Dedifferentiated amniotic fluid mesenchymal stem cell (primary cell): ENCODE measurements at regions not wholly inside any gene's neighbourhood (a gene's known extent, or its start where the extent isn't known, plus 50 kb on each side); places are given as distances from the start of the nearest gene placed in this dataset.

Source experiments
- DNase-seq: peaks from one replicate; pipeline ENCODE4 v3.0.0-alpha.2; 2016; ENCODE audit errors: extremely low spot score

- DNase-seq = no peak
Observed at GRCh38 chr6:17047889-17048288, 54.0 kb upstream of the STMND1 start.

- peak; percentile 63 for DNase-seq
Observed at GRCh38 chr6:17045581-17046322, 56.1 kb upstream of the STMND1 start.

DNA sequence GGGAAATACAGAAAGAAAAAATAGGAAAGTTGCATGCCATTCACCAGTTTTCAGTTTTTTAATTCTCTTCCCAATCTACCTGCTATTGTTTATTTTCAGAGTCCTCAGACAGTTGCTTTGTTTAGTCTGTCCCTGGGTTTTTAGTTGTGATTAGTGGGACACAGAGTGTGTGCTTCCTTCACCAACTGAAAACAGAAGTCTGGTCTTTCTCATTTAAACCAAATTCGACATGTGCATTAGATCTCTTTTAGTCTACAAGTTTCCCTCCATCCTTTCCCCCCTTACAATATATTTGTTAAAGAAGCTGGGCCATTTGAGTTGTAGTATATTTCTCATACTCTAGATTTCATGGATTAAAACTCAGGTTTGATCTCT, 58.7 kb upstream of the STMND1 start:
- DNase-seq = no peak

DNA sequence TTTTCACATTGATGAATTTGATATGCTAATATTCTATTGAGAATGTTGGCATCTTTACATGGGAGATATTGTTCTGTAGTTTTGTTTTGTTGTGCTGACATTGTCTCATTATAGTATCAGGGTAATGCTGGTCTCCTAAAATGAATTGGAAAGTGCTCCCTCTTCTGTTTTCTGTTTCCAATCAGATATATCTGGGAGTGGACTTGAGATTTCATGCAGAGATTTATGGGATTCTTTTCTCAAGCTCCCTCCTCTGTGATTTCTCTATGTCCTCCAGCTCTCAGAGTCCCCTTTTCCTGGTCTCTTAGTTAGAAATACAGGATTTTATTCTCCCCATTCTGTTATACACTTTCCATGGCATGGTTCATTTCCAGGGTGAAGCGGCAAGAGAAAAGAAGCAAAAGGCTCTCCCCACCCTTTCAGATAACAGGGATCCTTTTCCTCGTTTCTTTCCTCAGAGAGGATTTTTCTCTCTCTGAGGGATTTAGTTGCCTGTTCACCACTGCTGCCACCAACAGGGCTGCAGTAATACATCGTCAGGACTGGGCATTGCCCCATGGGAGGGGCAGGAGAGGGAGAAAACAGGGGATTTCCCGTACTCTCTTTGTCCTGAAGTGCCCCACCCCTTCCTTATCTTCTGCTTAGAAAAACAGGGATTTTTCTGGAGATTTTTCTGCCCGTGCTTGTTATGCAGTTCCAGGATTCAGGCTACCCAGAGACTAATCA, 59.3 kb upstream of the STMND1 start:
- DNase-seq = peak; percentile 79

DNA sequence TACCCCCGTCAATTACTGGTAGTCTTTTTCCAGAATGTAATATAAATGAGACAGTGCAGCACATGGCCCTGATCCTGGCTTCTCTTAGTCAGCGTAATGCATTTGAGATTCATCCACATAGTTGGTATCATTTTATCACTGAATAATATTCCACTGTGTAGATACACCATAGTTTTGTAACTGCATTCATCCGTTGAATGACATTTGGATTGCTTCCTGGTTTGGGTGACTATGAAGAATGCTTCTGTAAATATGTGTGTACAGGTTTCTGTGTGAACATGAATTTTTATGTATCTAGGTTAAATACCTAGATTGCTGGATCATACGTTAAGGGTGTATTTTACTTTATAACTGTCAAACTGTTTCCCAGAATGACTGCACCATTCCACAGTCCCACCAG, 62.6 kb upstream of the STMND1 start:
- no peak for DNase-seq

- no peak for DNase-seq
Observed at GRCh38 chr6:17038316-17038715, 63.5 kb upstream of the STMND1 start.

DNA sequence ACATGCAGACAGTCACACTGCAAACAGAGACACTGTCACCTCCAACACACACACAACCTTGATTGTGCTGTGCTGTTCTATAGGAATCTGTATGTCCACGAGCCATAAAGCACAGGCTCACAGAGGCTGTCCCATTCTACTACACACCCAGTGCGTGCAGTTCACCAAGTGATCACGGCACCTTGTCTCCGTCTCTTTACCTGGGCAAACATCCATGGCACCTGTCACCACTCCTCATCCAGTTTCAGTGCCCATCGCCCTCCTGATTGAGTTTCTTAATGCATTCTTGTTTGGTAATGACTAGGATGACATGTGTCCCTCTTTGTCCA, 65.8 kb upstream of the STMND1 start:
- DNase-seq = no peak

GRCh38 chr6:17035257-17036064, 66.4 kb upstream of the STMND1 start:
- no peak for DNase-seq

DNA sequence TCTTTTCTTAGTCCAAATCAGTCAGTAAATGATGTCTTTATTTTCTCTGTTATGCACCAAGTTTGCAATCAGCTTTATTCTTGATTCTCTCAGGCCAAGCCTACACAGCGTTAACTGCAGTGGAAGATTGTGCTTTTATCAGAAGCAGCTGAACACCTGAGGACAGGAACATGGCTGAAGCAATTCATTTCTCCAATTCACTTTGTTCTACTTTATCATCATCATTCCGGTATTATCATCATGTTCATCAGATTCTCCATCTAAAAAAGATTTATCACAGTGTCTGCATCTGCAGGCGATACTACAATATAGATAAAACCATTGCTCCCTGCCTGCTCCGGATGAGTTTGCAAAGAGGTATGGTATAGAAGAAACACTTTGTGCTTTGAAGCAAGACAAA, 68.1 kb upstream of the STMND1 start:
- no peak for DNase-seq

DNA sequence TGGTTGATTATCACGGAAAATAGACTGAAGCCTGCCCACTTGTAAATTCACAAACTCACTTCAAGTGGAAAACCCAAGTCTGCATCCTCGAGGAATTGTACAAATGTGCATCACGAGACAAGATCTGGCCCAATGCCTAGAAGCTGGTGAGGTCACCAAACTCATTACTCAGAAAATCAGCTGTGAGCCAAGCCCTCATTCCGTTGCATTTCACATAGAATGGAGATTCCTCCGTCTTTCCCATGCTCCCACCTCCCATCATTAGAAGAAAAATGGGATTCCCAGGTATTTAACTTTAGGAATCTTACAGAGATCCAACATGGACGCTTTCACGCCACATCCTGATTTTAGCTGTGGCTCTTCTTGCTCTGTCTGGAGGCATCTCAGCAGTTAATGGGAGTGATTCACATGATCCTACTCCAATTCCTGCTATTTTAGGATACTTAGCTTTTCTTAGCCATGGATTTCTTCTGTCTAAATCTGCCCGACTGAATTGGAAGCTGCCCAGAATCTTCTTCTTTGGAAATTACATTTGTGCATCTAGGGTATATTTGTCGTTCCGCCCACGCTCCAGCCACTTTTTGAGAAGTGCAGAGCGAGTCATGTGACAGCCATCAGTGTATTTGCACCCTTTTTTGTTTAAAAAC, 68.7 kb upstream of the STMND1 start:
- DNase-seq = peak; percentile 95

DNA sequence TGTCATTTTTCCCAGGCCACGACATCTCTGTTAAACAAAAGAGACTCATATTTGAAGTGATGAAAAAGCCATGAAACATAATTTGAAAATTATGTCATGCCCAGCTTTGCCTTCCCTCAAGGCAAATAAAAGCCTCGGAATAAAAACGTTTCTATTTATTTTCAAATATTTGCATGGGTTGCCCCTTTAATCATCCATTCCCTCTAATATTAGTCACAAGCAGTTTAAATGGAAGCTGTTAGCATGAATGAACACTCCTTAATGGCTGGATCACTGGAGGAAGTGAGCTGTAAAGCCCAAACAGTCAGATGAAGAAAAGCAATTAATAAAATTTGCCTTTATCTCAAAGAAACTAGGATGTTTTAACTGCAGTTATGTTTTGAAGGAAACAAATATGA, 69.3 kb upstream of the STMND1 start:
- DNase-seq = peak; percentile 27

GRCh38 chr6:17031961-17032360, 69.9 kb upstream of the STMND1 start:
- DNase-seq = no peak

DNA sequence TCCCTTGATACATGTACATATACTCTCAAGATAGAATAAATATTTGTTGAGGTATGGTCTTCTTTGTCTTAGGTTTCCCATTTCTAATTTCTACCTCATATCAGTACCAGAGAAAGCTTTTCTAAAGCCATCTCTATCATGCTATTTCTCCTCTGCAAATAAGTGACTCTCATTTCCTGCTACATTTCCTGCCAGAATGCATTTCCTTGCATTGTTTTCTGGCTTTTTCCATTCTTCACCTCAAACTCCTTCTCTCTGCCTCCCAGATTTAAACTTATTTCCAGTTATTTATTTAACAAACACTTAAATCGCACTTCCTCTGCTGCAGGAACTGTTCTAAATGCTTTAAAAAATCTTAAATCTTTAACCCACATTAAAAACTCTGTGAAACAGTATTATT, 74.4 kb upstream of the STMND1 start:
- DNase-seq = no peak

GRCh38 chr6:17022604-17023003, 79.2 kb upstream of the STMND1 start:
- no peak for DNase-seq

DNA sequence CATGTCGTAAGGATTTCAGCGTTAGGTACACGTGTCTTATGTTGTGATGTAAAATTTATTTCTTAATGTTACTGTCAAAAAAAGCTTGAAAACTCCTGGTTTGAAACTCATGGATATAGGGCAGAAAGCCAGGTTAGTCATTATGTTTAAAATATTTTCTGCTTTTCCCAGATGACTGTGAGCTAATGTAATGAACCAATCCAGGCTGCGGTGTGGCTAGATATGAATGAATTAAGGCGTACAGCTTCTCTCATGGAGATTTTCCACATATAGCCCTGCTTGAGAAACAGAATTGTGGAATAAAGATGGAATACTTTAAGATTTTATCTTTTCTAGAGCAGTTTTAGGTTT, 80.3 kb upstream of the STMND1 start:
- DNase-seq = peak; percentile 63

- DNase-seq = no peak
Observed at GRCh38 chr6:17020889-17021538, 80.8 kb upstream of the STMND1 start.

GRCh38 chr6:17018425-17018824, 83.4 kb upstream of the STMND1 start:
- no peak for DNase-seq

- DNase-seq = no peak
Observed at GRCh38 chr6:17017416-17017815, 84.4 kb upstream of the STMND1 start.

GRCh38 chr6:17015551-17016381, 86.1 kb upstream of the STMND1 start:
- DNase-seq = no peak

DNA sequence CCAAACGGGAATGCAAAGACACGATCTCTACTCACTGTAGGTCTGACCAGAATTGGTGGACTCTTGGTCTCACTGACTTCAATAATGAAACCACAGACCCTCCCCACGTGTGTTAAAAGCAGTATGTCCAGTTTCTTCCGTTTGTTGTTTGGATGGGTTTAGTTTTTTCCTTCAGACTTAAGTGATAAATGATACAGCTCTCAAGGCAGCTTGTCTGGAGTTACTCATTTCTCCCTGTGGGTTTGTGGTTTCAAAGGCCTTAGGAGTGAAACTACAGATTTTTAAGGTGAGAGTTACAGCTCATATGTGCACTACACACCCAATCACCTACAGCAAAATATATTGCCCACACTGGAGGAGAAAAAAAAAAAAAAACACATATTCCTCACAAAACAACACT, 86.7 kb upstream of the STMND1 start:
- DNase-seq = peak; percentile 25

GRCh38 chr6:17013701-17014100, 88.1 kb upstream of the STMND1 start:
- DNase-seq = peak; percentile 85
